ENCODE measurements at regions not wholly inside any gene's neighbourhood (a gene's known extent, or its start where the extent isn't known, plus 50 kb on each side); places are given as distances from the start of the nearest gene placed in this dataset.
A peak's percentile ranks its signal among the peaks of the same experiment; 100 is the strongest.

- Histone ChIP-seq H2BK20ac (ENCODE audit: low read depth, low read length) (no peak overlapping the region), H3K4me2 (ENCODE audit: low read depth, low read length) (no peak overlapping the region), H4K91ac (ENCODE audit: insufficient read depth, low read depth, low read length) (no peak overlapping the region), H3K9me3 (ENCODE audit: control insufficient read depth, insufficient read depth, low read length) (peaks cover 44% of the 10 kb centered on the region), H3K4ac (ENCODE audit: low read depth, low read length) (no peak overlapping the region), H2BK15ac (ENCODE audit: low read depth, low read length) (no peak overlapping the region), H4K5ac (ENCODE audit: low read depth, low read length) (no peak overlapping the region), H3K79me1 (ENCODE audit: low read depth in 1 of 2, low read length in 2 of 2) (no peaks in the 10 kb centered on the region), H2AK9ac (replicated peaks; ENCODE audit: low read depth, low read length, poor library complexity) (no peak overlapping the region), H2BK5ac (ENCODE audit: low read depth, low read length, poor library complexity, severe bottlenecking) (no peak overlapping the region), H4K20me1 (ENCODE audit: insufficient read depth, low read length) (no peaks in the 10 kb centered on the region), H3K56ac (ENCODE audit: extremely low read depth, insufficient read depth, low read length) (no peak overlapping the region), H3K9ac (ENCODE audit: low read depth, low read length) (no peak overlapping the region), H3K9me1 (ENCODE audit: insufficient read depth, low read length) (no peaks in the 10 kb centered on the region), H2AFZ (replicated peaks; ENCODE audit: low read length, poor library complexity) (peak overlapping the region; percentile 33), H3K4me1 (ENCODE audit: control insufficient read depth, insufficient read depth, low read length) (no peaks in the 10 kb centered on the region), H3K18ac (ENCODE audit: low read depth, low read length) (no peak overlapping the region), H4K8ac (ENCODE audit: low read depth in 2 of 2, low read length in 2 of 2) (no peak overlapping the region), H3K4me3 (ENCODE audit: insufficient read depth, low read depth, low read length) (no peak overlapping the region), H2AK5ac (ENCODE audit: low read depth, low read length) (no peak overlapping the region), H3K23ac (ENCODE audit: low read depth, low read length) (no peak overlapping the region), H3K27ac (ENCODE audit: insufficient read depth, low read length) (no peak overlapping the region), H3K36me3 (ENCODE audit: control insufficient read depth, insufficient read depth, low read length) (no peaks in the 10 kb centered on the region), H3K14ac (replicated peaks; ENCODE audit: low read depth, low read length) (no peak overlapping the region), H2BK120ac (ENCODE audit: low read depth, low read length) (no peak overlapping the region), H3K27me3 (ENCODE audit: control insufficient read depth, insufficient read depth, low read length) (no peaks in the 10 kb centered on the region)
- intact Hi-C loops (cut with micrococcal nuclease) (no loop called here), dilution Hi-C loops (cut with HindIII; ENCODE audit: low sequenced_read_pairs, unreplicated experiment) (no loop called here), in situ Hi-C loops (cut with MboI; ENCODE audit: low sequenced_read_pairs) (no loop called here)
- WGBS, 2 experiments (ENCODE audit: extremely low coverage in 2 of 2, insufficient read length in 1 of 2), result 60% methylated on average over 3 of the region's 35 CpGs; no CpG with 5 or more reads in 1 of the 2 experiments
- CTCF ChIA-PET, result no interaction called here
- TF ChIP-seq MAZ (IDR thresholded peaks at IDR 0.05; ENCODE audit: borderline replicate concordance, low read depth, low read length) (no peak), ELK1 (IDR thresholded peaks at IDR 0.05; ENCODE audit: borderline replicate concordance, low read depth, low read length) (no peak), CEBPB (IDR thresholded peaks at IDR 0.05; ENCODE audit: low read depth, low read length) (no peak), RCOR1 (IDR thresholded peaks at IDR 0.05; ENCODE audit: insufficient replicate concordance, low read length) (no peak)
- BruUV-seq (replicated peaks), result no TSS peak
- DNase-seq, result no peak
- ATAC-seq (ENCODE audit: low read depth), result no peak
- POLR2A ChIA-PET (ENCODE audit: unreplicated experiment), result no interaction called here
Measured at GRCh38 chr7:156127166-156128134, 315.2 kb upstream of the SHH start.
